DOHH2 (cell line): ENCODE measurements at regions not wholly inside any gene's neighbourhood (a gene's known extent, or its start where the extent isn't known, plus 50 kb on each side); places are given as distances from the start of the nearest gene placed in this dataset.
A peak's percentile ranks its signal among the peaks of the same experiment; 100 is the strongest.

Experiments used
- H3F3A ChIP-seq: fragments of 200-600 bp; sonication (generic), shearing (Covaris generic); 2 replicates; pipeline ENCODE4 v1.6.0; 2016; ENCODE audit warnings: antibody characterized with exemption, mild to moderate bottlenecking; ENCODE audit not compliant: control insufficient read depth, insufficient read depth
- H3K27ac ChIP-seq: fragments of 200-600 bp; sonication (generic); 2 replicates; pipeline ENCODE4 v1.5.1; 2014; ENCODE audit warnings: low read depth, mild to moderate bottlenecking, low read length, moderate library complexity
- H3K27me3 ChIP-seq: fragments of 200-600 bp; sonication (generic); 2 replicates; pipeline ENCODE4 v1.6.1; 2014; ENCODE audit warnings: mild to moderate bottlenecking, low read length, mixed read lengths; ENCODE audit not compliant: control insufficient read depth
- H3K36me3 ChIP-seq: fragments of 200-600 bp; sonication (generic); 2 replicates; pipeline ENCODE4 v1.6.1; 2014; ENCODE audit warnings: mild to moderate bottlenecking, low read length, moderate library complexity, mixed read lengths; ENCODE audit not compliant: control insufficient read depth
- H3K4me1 ChIP-seq: fragments of 200-600 bp; sonication (generic); 2 replicates; pipeline ENCODE4 v1.6.1; 2014; ENCODE audit warnings: mild to moderate bottlenecking, low read length, mixed read lengths; ENCODE audit not compliant: control insufficient read depth
- H3K4me2 ChIP-seq: fragments of 200-600 bp; sonication (generic); 2 replicates; pipeline ENCODE4 v1.6.0; 2014; ENCODE audit warnings: mild to moderate bottlenecking, low read length, moderate library complexity
- H3K4me3 ChIP-seq: fragments of 200-600 bp; sonication (generic); 2 replicates; pipeline ENCODE4 v1.5.1; 2014; ENCODE audit warnings: mild to moderate bottlenecking, low read length, mixed read lengths
- H3K79me2 ChIP-seq: fragments of 200-600 bp; sonication (generic); 2 replicates; pipeline ENCODE4 v1.6.1; 2014; ENCODE audit warnings: mild to moderate bottlenecking, low read length, mixed read lengths; ENCODE audit not compliant: control insufficient read depth
- H3K9me2 ChIP-seq: fragments of 200-600 bp; sonication (generic); replicated peaks from 2 replicates; pipeline ENCODE4 v1.6.1; 2014; ENCODE audit warnings: mild to moderate bottlenecking, low read length, mixed read lengths; ENCODE audit not compliant: control insufficient read depth
- H3K9me3 ChIP-seq: fragments of 200-600 bp; sonication (generic); 2 replicates; pipeline ENCODE4 v1.6.1; 2014; ENCODE audit warnings: antibody characterized with exemption, low read length, mixed read lengths; ENCODE audit not compliant: control insufficient read depth, insufficient read depth
- H4K20me1 ChIP-seq: fragments of 200-600 bp; sonication (generic); 2 replicates; pipeline ENCODE4 v1.6.0; 2014; ENCODE audit warnings: low read depth, mild to moderate bottlenecking, antibody characterized with exemption, low read length, moderate library complexity; ENCODE audit not compliant: control insufficient read depth, insufficient read depth
- CTCF ChIP-seq: fragments of 200-600 bp; sonication (generic); IDR thresholded peaks from one replicate; pipeline ENCODE4 v1.5.1; 2014; ENCODE audit warnings: antibody characterized with exemption, mild to moderate bottlenecking, low read depth, low read length; ENCODE audit not compliant: poor library complexity, severe bottlenecking
- EZH2phosphoT487 ChIP-seq: fragments of 200-600 bp; sonication (generic); IDR thresholded peaks from 2 replicates; pipeline ENCODE4 v1.6.1; 2017; ENCODE audit warnings: borderline replicate concordance, mild to moderate bottlenecking, antibody characterized with exemption, low read length, moderate library complexity, mixed read lengths

DNA sequence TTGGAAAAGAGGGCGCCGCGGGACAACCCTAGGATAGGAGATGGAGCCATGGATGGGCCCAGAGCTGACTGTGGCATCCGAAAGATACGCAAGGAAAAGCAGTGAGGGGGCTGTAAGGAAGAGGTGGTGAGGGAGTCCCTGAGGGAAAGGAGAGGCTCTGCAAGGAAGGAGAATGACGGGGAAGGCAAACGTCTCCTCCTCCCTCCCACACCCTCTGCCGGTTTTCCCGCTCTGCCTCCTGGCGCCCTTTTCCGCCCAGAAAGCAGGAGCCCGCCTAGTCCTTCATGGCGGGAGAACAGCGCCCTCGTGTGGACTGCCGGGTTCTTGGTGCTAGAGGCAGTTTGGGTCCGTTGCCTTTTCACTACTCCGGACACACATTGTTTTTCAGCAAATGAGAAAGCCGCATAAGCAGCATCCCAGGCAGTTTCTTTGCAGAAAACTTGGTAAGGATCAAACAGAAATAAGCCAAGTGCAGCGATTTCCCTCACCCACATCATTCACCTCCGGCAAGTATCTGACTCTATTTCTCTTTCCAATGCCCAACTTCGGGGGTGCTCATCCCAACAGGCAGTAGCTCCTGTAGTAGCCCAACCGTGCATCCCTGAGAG lies 200.4 kb downstream of the INO80D start:
- Histone ChIP-seq H3K9me2 (no peaks in the 10 kb centered on the region), H3K27me3 (peaks cover 4% of the 10 kb centered on the region; the same call in 1 of the 2 replicates), H4K20me1 (no peaks in the 10 kb centered on the region), H3K4me3 (no peak overlapping the region), H3K9me3 (no peaks in the 10 kb centered on the region), H3F3A (no peaks in the 10 kb centered on the region), H3K36me3 (no peaks in the 10 kb centered on the region), H3K4me2 (no peak overlapping the region), H3K27ac (no peak overlapping the region), H3K79me2 (no peaks in the 10 kb centered on the region), H3K4me1 (no peaks in the 10 kb centered on the region)
- TF ChIP-seq EZH2phosphoT487 (no peak), CTCF (peak; percentile 83)

- Histone ChIP-seq H3K4me3 (no peak overlapping the region), H4K20me1 (no peaks in the 10 kb centered on the region), H3K4me1 (no peaks in the 10 kb centered on the region), H3K79me2 (no peaks in the 10 kb centered on the region), H3K27ac (no peak overlapping the region), H3F3A (no peaks in the 10 kb centered on the region), H3K9me3 (no peaks in the 10 kb centered on the region), H3K4me2 (no peak overlapping the region), H3K36me3 (no peaks in the 10 kb centered on the region), H3K9me2 (no peaks in the 10 kb centered on the region), H3K27me3 (no peaks in the 10 kb centered on the region; the same call in 1 of the 2 replicates)
- TF ChIP-seq CTCF (no peak), EZH2phosphoT487 (no peak)
These were observed 201.7 kb downstream of the NRP2 start for GRCh38 chr2:205883965-205884364.

DNA sequence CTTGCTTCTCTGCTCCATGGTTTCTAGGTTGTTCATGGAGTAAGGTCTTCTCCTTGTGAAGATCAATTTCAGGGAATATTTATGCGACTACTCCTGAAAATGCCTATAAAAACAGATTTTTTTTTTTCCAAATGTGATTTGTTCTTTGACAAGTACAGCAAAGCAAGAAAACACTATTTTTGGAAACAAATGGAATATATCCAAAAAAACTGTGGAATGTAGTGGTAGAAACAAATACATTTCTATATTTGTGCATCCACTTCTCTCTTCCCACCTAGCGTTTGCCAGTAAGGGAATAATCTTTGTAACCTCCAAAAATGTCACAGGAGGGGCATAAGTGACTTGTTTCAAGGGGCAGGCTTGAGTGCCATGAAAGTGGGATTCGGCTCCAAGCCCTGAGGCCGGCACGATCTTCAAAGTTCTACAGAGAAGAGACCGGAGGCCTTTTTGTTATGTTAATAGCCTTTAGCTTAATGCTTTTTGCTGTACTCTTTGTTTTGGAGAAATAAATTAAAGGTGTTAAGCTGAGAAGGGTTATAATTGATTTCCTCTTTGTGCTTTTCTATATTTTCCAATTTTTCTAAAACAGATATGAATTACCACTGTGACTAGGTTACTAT lies 200.6 kb downstream of the NRP2 start:
- H3K4me2 ChIP-seq: no peak overlapping the region
- no peaks in the 10 kb centered on the region for H3K9me2 ChIP-seq
- H3K36me3 ChIP-seq: no peaks in the 10 kb centered on the region
- no peaks in the 10 kb centered on the region for H3F3A ChIP-seq
- H3K27me3 ChIP-seq: no peaks in the 10 kb centered on the region
- H3K4me1 ChIP-seq: no peaks in the 10 kb centered on the region
- no peak overlapping the region for H3K27ac ChIP-seq
- no peaks in the 10 kb centered on the region for H3K79me2 ChIP-seq
- no peaks in the 10 kb centered on the region for H4K20me1 ChIP-seq
- no peak overlapping the region for H3K4me3 ChIP-seq
- TF ChIP-seq CTCF (no peak), EZH2phosphoT487 (no peak)
- no peaks in the 10 kb centered on the region for H3K9me3 ChIP-seq
